HG02970 (cell line): ENCODE measurements at regions not wholly inside any gene's neighbourhood (a gene's known extent, or its start where the extent isn't known, plus 50 kb on each side); places are given as distances from the start of the nearest gene placed in this dataset.
"Not testable (repeated sequence)": the region's sequence is repeated elsewhere in the genome, so short reads cannot be mapped to it uniquely, and the experiment has no call there.

ENCODE experiments used
- ATAC-seq: cut with Tn5 transposase; IDR thresholded peaks from one replicate; pipeline ENCODE4 v1.9.1; 2021; ENCODE audit warnings: mild to moderate bottlenecking, moderate library complexity, moderate number of reproducible peaks; ENCODE audit not compliant: unreplicated experiment, low FRiP score

DNA sequence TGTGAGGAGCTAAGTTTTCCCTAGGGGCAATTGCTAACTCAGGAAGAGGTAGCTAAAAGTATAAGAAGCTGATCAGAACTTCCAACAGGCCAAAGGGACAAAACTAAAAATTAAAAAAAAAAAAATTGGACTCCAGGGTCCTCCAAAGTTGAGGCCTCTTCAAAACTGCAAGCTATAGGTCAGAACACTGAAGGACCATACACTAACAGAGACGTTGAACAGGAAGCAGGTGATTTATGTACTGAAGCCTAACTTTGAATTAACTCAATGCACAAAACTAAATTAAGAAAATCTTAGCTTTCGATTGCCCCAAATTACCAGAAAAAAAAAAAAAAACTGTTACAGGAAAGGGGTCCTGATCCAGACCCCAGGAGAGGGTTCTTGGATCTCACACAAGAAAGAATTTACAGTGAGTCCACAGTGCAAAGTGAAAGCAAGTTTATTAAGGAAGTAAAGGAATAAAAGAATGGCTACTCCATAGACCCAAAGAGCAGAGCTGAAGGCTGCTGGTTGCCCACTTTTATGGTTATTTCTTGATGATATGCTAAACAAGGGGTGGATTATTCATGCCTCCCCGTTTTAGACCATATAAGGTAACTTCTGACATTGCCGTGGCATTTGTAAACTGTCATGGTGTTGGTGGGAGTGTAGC is 442.8 kb upstream of the NECTIN3 start:
- no peak for ATAC-seq

DNA sequence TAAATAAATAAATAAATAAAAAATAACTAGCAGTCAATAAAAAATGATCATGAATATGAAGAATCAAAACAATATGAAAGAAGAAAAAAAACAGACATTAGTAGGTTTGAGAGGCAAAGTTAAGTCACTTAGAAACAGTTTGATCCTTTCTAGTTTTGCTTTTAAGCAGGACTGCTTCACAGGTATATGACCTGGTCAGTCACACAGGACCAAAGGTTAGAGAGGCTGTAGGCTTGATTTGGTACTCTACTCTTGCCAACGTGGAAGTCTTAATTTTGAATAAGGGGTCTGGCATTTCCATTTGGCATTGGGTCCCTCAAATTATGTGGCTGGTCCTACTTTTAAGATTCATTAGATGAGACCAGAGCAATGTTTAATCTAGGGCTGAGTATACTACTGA is 441.7 kb upstream of the NECTIN3 start:
- no peak for ATAC-seq

DNA sequence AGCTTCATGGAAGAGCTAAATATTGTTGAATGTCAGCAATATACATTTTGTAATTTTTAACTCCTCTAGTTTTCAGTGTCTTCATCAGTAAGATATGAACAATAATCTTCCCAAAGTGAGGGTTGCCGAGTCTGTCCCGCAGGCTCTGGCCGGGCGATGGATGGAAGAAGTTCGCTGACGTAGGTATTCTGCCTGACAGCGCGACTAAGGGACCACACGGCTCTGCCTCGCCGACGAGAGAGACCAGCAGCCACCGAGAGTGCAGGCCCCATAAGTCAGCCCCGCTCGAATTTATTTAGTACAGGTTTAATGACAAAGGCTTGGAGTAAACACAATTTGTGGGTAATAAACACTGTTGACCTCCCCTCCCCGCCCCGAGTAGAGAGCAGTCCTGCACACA is 427.4 kb upstream of the NECTIN3 start:
- ATAC-seq: no peak

DNA sequence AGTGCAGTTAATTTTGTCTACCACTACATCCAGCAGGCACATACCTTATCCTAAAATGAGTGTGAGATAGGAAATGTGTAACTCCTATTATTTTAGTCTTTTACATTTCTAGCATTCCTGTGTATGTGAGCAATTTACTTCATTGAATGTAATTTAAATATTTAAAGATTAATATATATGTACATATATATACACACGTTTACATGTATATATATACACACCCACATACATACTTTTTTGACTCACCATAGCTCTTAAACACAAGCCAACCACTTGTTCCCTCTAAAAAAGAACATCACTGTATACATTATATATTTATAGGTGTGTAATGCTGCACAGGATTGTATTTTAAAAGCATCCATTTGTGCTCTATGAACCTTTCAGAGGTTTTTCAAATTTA is 425.6 kb upstream of the NECTIN3 start:
- no peak for ATAC-seq

DNA sequence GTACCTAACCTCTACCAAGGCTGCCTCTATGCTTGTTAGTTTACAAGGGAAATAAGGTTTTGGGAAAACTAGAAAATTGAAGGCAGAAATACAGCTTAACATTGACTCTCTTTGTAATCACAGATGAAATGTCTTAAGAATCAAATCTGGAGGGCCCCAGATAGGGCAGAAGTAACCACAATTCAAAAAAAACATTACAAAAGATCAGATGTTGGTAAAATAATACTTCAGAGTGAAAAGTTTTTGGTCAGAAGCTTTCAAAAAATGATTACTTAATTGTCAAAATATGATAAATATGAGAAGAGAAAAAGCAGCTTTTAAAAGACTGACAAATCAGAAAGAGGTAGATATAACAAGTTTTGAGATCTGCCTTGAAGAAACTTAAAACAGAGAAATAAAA is 425.1 kb upstream of the NECTIN3 start:
- ATAC-seq: no peak

DNA sequence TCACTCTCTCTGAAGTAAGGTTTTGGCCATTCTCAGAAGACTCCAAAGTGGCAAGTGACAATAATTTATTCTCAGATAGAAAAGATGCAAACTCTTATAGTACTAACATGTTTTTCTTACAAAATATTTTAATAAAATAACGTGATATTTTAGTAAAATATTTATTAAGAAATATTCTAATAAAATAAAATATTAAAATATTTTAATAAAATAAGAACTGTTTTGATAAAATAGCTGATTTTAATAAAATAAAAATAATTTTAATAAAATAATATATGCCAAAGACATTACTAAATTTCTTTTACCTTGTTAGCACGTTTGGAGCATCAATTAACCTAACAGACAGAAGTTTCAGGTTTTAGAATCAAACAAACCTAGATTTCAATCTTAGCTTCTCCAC is 424.0 kb upstream of the NECTIN3 start:
- ATAC-seq: no peak

DNA sequence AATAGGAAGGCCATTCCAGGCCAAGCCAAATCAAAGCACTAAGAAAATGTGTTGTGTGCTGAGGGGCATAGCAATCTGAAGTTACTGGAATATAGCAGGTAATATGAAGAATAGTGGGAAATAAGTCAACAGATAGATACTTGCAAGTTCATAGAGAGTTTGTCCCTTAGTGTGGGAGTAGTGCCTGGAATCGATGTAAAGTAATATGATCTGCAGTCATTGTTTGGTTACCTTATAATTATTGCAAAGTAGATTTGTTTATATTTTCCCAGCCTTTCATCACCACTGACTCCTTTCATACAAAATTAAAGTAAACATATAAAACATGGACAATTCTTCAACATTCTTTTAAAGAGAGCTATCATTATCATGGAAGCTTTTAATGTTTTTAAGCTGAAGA is 420.9 kb upstream of the NECTIN3 start:
- no peak for ATAC-seq

DNA sequence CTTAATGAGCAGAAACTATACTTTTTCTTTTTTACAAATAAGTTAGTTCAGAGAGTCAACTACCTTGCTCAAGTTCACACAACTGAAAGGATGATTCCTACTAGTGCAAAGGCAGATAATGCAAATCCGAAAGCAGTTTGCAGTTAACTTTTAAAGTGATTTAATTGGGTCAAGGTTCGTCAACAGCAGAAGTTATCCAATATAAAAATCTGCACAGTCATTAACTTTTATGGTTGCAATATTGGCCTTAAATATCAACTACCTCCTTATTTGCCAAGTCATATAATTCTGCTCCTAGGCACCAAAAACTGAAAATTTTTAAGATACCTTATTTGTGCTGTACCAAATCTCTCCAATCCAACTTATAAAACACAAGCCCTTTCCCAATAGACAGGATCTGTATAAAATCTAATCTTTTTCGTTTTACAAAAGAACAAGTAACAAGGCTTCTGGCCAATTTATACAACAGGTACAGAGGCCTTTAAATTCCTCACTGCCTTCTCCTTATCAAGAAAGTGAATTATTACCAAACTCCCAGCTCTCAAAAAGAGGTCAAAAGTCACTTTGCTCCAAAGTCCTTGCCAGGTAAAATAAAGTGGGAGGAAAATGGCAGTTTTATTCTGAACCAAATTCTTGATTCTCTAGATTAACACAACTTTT is 416.6 kb upstream of the NECTIN3 start:
- no peak for ATAC-seq

DNA sequence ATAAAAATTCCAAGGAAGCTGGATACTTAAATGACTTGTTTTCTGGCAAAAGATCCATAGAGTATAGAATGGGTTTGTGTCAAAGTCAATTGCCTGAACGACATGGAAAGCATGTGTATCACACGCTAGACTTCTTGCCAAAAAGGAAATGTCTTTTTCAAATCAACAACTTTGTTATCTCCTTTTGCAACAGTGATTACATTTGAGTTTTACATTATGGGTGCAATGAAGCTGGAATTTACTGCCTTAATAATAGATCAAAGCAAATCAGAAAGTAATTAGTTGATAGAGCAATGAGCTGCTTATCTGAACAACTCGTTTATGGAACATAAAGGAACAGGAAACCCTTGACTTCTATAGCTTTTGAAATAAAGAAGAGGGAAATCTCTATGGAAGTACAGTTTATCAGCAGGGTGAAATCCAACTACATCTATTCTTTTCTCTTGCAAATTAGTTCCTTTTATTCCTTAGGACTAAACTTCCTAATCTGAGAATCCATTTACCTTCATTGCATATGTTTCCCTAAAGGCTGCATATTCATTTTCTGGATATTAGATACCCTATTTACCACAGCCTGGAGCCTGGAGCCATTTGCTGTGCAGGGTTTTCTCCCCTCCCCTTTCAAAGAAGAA is 415.1 kb upstream of the NECTIN3 start:
- ATAC-seq: no peak

DNA sequence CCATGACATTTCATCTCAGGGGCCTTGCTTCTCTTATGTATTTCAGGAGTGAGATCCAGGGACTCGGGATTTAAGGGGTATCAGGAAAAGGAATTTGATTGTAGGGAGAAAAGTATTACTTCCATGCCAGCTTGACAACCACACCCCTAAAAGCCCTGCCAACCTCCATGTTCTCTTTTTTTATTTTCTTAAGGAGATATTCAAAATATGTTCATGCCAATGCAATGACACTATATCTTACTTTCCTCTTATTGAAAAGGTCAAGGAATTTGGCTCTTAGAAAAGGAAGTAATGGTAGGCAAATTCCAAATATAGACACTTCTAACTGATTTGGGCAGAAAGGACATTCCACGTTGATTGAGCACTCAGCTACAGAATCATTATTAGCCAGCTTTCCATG is 407.5 kb upstream of the NECTIN3 start:
- no peak for ATAC-seq

DNA sequence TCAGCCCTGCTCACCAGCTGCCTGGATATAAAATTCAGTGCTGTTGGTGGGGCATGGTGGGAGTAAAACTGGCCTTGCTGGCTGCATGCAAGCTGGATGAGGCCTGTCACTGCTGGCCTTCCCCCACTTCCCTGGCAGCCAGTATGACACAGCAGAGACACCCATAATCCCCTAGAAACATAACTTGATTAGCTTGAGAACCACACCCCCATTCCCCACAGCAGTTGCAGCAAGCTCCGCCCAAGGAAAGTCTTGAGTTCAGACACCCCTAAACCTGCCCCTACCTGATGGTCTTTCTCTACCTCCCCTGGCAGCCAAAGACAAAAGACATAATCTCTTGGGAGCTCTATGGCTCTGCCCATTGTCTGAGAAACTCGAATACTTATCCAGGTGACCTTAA is 405.1 kb upstream of the NECTIN3 start:
- ATAC-seq: no peak

DNA sequence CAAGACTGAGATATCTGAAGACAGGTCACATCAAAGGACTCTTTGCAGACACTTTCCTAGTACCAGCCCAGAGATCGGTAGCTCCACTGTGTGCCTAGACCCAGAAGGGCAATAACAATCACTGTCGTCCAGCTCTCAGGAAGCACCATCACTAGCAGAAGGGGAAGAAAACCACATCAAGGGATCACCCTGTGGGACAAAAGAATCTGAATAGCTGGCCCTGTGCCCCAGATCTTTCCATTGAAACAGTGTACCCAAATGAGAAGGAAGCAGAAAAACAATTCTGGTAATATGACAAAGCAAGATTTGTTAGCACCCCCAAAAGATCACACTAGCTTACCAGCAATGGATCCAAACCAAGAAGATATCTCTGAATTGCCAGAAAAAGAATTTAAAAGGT is 404.4 kb upstream of the NECTIN3 start:
- ATAC-seq: no peak

DNA sequence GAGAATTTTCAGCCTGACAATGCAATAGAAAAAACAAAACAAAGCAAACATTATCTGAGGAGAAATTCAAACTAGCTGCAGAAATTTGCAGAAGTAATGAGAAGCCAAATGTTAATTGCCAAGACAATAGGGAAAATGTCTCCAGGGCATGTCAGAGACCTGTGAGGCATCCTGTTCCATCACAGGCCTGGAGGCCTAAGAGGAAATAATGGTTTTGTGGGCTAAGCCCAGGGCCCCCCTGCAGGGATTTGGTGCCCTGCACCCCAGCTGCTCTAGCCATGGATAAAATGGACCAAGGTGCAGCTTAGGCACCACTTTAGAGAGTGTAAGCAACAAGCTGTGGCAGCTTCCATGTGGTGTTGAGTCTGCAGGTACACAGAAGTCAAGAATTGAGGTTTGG is 401.2 kb upstream of the NECTIN3 start:
- ATAC-seq: no peak

DNA sequence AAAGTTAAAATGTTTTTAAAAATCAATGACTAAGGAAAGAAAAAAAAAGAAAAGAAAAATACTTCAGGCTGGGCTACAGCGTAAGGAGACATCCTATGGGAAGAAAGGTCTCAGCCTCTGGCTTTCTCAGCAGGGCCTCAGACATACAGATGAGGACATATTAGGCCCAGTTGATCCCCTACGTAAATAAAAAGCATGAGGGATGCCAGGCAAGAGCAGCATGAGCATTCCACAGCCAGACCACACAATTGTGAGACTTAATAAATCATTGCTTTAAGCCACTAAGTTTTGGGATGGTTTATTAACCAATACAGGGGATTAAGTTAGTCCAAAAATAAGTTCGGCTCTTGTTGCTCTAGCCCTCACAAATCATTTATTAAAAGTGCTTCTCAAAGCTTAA is 394.1 kb upstream of the NECTIN3 start:
- no peak for ATAC-seq

DNA sequence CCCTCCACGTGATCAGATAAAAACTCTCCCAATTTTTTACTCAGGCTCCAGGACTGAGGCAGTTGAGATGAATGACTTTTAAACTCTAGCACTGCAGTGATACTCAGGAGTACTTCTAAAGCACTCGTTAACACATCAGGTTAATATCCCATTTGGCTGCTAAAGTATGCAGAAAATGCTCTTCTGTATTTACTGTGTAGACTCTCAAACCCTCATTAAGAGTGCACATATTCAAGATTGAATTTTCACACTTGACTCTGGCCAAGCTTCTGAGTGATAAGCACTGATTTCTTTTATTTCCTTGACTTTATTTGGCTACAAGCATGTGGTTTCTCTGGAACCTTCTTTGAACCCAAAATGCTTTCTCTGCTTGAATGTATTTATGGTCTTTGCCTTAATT is 392.3 kb upstream of the NECTIN3 start:
- no peak for ATAC-seq

DNA sequence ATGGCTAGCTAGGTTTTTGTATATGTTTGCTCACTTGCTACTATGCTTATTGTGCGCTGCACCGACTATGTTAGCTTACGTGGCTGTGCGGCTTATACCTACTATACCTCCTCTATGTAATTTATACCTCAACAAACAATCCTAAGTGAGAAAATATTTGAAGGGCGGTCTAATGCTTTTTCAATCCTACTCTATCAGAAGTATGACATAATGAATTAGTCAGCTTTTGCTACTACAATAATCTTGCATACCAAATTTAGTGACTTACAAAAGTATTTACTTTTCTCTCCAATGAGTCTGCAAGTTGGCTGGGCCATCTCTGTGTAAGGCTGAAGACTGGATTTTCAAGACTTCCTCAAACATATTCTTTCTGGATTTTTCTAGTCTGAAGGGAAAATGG is 391.2 kb upstream of the NECTIN3 start:
- no peak for ATAC-seq

DNA sequence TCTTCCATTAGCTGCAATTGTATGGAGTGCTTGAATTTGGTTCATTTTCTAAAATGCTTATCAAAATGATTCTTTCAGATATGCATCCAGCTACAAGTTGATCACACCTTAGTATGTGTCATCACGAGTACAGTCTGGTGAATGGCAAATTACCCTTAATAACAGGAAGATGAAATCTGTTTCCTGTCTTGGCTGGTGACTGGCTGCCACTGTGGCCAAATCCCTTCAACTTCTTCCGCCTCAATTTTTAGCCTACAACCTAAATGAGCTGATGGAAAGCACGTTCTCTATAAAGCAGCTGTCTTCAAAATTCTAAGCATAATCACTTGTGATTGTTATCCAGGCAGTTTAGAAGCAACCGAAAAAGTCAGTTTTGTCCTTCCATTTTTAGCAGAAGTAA is 387.1 kb upstream of the NECTIN3 start:
- no peak for ATAC-seq

DNA sequence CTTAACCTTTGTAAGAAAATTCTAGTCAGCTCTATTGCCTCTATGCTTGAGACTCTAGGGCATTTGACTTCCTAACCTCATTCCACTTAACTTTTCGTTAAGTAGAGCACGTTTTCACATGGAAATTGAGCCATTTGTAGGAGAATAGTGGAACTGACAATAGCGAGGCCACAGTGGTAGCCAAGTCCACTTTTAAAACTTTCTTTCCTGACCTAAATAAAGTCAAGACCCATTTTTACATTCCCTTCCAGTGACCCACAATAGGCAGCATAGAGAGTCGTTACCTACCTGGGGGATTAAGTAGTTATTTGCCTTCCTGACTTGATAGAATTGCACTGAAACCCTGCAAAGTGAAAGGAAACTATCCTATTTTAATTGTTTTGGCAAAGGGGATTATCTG is 386.0 kb upstream of the NECTIN3 start:
- ATAC-seq: no peak

DNA sequence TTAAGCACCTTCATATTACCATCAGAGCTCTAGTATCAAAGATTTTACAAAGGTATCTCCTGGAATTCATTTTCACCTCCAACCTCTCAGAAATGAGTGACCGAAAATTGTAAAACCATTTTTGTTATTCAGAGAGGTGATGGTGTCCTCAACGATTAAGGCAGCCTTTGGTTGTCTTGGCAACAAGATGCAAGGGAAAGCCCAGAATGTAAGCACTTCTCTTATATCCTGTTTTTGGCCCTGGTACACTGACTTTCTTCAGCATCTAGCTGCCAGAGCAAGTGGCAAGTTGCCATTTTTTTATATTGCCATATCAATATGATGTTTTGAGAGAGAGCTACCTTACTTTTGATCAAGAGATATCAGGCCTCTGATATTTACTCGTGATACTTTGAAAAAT is 384.9 kb upstream of the NECTIN3 start:
- ATAC-seq: no peak

DNA sequence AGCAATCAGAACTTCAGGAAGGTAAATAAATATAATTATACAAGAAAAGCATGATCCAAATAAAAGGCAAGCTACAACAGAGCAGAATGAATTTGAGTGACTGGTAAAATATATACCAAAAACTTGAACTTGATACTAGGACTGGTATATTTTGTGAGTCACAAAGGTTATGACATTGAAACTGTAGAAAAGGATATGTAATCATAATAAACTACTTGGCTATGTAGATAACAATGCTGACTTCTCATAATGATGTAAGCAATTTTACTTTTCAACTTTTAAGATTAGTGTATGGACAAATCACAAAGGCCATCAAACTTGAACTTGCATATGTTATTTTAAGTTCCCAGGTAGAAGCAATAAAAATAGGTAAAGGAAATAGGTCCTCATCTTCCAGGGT is 384.5 kb upstream of the NECTIN3 start:
- ATAC-seq: no peak

DNA sequence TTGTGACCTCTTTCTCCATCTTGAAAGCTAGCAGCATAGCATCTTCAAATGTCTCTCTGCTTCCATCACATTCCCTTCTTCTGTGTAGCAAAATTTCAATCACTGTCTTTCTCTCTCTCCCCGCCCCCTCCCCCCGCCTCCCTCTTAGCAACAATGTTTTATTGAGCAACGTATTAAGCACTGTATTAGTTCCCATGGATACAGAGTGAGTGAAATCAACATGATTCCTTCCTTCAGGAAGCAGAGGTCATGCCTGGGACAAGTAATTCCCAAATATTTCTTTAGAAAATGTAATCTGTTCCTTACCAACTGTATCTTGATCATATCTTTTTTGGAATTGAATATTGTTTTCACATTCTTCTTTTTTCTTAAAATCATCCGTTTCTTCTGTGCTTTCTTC is 373.7 kb upstream of the NECTIN3 start:
- no peak for ATAC-seq

DNA sequence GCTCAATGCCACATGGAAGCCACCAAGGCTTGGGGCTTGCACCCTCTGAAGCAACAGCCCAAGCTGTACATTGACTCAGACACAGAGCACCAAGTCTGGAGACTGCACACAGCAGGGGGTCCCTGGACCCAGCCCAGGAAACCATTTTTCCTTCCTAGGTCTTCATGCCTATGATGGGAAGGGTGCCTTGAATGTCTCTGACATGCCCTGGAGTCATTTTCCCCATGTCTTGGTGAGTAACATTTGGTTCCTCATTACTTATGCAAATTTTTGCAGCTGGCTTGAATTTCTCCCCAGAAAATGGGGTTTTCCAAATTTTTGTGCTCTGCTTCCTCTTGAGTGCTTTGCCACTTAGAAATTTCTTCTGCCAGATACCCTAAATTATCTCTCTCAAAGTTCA is 367.3 kb upstream of the NECTIN3 start:
- ATAC-seq: not testable (repeated sequence)
